Activated CD4-positive, alpha-beta T cell treated with anti-CD3 and anti-CD28 coated beads, Interleukin-2, amount 50 U/mL, for 16 hours (primary cell): ENCODE measurements at regions not wholly inside any gene's neighbourhood (a gene's known extent, or its start where the extent isn't known, plus 50 kb on each side); places are given as distances from the start of the nearest gene placed in this dataset.
"Not testable (repeated sequence)": the region's sequence is repeated elsewhere in the genome, so short reads cannot be mapped to it uniquely, and the experiment has no call there.

Experiments
- DNase-seq: peaks from one replicate; pipeline ENCODE4 v3.0.0-alpha.2; 2020

DNA sequence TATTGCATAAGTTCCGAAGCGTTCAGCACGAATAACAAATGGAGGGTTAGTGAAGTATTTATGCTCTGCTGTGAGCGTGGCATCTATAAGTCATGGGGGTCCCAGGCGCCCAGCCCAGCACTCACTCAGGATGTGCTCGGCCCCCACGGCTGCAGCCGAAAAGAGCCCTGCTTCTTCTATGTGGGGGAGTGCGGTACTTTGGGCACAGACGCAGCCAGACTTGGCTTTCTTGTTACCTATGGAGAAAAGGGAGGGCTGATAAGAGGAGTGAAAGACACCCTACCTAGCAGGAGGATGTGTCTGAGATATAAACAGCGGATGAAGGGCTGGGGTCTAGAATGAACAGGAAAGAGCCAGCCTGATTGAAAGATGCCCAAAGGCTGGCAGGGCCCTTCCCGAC, 51.4 kb downstream of the MRPL36 start:
- DNase-seq, result no peak

DNA sequence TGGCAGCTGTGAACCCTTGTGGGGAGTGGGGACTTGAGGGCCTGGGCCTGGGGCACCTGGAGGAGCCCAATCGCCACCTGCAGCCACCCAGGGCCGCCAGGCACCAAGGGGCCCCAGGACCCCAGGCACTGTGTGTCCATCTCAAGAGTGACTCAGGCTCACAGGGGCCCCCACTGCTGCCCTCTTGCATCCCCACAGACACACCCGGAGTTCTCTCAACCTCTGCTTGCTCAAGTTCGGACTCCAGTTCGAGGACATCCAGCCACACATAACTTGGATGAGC, 51.9 kb downstream of the MRPL36 start:
- DNase-seq, result no peak

DNA sequence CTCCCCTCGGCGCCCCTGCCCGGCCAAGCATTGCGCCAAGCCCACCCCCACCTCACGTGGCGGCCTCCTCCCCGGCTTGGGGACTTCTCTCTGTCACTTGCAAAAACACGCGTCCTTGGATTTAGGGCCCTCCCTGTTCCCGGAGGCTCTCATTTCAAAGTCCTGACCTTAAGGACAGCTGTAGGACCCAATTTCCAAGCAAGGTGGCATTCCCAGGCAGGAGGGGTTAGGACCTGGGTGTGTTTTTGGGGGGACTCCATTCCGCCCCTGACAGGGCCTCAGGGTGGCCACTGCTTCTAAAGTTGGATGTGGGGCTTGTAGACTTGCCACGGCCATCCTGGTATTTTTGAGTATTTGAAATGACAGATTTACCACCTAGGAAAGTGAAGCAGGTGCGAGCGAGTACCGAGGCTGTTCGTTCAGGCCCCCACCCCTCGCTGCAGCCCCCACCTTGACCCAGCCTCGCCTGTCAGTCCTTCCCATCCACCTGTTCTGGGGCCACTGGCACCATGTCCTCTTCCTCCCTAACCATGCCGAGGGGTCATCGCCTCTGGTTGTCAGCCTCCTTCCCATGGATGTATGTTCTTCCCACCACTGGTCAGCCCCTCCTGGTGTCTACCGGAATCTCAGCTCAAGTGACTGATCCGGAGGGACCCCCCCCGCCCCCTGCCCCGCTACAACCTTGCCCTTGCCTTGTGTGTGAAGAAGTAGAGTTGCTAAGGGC, 52.4 kb downstream of the MRPL36 start:
- DNase-seq, result no peak

DNA sequence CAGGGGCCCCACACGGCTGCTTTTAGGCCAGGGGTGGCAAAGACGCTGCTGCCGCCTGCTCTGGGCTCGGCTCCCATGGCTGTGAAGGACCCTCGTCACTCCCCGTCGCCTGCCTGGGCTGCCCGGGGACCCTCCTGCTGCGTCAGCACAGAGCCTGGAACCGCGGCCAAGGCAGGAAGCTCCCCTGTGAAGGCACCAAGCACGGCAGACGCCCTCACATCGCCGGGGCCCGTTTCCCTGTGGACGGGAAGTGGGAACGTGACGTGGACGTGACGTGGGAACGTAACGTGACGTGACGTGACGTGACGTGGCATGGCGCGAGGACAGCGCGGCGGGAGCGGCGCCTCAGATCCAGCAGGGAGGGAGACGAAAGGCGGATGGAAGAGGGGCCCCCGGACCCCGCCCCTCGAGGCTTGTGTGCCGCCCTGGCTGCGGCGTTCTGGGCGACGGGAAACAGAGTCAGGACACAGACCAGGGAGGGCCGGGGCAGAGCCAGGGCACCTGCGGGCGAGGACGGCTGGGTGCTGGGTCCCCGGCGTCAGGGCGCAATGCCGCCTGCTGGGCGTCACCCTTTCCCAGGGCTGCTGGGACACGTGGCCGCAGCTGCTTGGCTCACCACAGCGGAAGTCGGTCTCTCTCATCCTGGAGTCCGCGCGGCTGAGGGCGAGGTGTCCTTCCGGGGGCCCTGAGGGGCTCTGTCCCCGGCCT, 53.1 kb downstream of the MRPL36 start:
- DNase-seq, result no peak

DNA sequence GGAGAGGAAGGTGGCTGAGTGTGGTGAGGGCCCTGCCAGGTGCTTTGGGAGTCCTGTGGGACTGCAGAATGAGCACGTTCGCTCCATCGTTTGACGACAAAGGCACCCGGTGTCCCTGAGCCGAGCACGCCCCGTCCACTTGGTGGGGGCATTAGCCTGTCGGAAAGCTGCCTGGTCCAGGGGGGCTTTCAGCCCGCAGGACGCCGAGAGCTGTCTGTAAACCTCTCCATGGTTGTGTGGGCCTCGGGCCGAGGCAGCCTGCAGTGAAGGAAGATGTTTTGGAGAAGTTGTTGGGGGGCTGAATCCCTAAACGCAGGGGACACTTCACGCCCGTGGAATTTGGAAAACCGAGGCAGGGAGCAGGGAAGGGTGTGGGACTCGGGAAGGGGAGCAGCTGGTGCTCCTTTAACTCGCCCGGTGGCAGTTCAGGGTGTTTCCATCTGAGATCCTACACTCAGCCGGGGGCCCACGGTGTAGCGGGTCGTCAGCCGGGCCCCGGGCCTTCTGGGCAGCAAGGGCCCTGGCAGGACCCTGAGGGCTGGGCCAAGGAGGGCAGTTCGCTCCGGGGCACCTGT, 53.8 kb downstream of the MRPL36 start:
- no peak for DNase-seq

DNA sequence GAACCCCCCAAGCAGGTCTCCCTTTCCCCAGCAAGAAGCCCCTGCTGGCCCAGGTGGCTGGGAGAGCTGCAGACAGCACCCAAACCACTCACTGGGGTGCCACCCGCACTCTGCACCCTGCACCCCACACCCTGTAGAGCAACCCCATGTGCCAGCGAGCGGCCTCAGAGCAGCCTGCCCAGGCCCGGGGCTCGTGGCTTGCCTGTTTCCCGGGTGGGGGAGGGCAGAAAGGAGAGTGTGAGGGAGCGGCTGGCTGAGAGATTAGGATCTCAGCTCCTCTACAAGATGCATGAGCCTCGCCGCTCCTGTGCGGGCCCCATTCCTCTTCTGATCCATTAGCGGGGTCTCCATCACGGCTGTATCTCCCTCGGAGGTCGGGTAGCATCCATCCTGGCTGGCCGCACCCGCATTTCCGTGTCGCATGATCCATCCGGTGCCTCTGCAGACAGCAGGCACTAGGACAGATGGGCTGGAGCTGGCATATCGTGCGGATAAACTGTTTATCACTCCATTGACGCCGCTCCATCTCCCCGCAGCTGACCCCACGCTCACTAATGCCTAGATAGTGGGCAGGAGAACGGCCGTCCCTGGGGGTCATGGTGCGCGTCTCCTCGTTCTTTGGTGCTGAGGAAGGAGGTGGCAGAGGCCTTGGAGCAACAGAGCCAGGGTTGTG, 54.4 kb downstream of the MRPL36 start:
- no peak for DNase-seq

DNA sequence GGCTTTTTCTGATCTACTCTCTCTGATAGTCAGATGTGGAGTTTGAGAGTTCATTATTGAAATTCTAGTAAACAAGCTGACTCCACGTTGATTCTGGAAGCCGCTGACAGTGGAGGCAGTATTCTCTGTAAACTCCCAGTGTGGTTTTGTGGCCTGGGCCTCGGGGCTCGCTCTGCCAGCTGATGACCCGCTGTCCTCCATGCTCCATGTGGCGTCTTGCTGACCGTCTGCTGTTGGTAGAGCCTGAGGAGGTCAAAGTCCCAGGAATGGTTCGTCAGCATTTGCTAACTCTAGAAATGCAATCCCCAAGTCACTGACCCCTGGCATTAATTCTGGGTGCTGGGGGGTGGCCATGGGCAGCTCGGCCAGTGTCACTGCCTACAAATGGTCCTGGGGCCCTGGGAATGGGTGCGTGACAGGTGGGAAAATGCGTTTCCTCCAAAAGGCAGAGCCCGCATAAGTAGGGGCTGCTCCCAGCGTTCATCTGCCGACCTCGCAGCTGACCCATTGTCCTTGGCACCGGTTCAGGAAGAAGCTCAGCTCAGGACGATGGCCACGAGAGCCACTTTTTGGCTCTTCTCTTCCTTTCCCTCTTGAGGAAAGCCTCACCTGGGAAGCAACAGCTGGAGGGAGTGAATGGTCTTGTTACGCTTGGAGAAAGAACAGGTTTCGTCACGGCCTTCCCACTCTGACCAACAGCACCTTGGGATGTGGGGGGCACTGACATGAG, 55.1 kb downstream of the MRPL36 start:
- DNase-seq, result no peak

DNA sequence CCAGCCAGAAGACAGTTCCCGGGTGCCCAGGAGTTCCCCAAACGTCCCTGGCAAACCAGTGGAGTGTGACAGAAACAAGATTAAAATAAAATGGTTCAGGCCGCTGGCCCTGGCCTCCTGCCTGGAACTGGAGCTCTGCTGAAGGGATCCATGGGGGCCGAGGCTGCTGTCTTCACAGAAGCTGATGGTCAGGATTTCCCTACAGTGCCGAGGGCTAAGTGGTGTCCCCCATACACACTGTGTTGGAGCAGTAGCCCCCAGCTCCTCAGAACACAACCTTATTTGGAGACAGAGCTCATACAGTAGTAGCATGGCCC, 55.9 kb downstream of the MRPL36 start:
- no peak for DNase-seq

DNA sequence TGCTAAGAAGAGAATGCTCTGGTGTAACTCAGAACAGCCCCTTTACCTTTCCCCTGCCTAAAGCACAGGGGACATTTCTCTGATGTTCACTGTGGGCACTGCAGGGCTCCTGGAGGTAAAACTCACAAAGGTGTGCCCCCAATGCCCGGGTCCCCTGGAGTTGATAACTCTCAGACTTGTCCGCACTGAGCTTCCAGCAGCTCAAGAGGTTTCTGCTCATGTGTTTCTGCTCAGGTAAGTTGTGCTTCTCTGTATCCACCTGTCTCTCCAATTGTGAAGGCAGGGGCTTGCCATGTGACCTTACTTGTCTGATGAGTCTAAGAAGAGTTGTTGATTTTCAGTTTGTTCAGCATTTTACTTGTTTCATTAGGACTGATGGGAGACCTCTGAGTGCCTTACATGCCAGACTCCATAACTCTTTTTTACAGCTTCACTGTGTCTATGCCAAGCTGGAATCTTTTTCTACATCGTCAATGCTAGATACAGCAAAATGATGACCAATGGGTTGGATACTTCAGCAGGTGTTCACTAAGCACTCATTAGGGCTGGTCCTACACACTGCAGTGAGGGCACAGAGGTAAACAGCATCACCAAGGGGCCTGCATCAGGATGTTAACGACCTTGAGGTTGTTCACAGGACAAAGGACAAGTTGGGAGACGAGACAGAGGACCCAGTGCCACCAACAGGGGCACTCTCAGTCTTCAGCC, 56.4 kb downstream of the MRPL36 start:
- no peak for DNase-seq

DNA sequence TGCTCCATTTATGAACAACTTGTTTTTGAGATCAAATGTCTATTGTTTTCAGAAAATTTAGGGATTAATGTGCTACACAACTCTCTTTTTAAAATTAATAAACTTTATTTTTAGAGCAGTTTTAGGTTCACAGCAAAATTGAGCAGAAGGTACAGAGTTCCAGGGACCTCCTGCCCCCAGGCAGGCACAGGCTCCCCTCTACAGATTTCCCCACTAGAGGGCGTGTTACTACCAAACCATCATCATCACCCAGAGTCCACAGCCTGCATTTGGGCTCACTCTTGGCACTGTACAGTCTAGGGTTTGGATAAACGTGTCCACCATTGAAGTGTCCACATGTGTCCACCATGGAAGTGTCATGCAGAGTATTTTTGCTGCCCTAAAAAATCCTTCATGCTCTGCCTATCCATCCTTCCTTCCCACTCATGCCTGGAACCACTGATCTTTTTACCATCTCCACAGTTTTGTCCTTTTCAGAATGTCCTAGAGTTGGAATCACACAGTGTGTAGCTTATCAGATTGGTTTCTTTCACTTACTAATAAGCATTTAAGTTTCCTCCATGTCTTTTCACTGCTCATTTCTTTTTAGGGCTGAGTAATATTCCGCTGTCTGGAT, 61.7 kb downstream of the MRPL36 start:
- peak; percentile 50 for DNase-seq

DNA sequence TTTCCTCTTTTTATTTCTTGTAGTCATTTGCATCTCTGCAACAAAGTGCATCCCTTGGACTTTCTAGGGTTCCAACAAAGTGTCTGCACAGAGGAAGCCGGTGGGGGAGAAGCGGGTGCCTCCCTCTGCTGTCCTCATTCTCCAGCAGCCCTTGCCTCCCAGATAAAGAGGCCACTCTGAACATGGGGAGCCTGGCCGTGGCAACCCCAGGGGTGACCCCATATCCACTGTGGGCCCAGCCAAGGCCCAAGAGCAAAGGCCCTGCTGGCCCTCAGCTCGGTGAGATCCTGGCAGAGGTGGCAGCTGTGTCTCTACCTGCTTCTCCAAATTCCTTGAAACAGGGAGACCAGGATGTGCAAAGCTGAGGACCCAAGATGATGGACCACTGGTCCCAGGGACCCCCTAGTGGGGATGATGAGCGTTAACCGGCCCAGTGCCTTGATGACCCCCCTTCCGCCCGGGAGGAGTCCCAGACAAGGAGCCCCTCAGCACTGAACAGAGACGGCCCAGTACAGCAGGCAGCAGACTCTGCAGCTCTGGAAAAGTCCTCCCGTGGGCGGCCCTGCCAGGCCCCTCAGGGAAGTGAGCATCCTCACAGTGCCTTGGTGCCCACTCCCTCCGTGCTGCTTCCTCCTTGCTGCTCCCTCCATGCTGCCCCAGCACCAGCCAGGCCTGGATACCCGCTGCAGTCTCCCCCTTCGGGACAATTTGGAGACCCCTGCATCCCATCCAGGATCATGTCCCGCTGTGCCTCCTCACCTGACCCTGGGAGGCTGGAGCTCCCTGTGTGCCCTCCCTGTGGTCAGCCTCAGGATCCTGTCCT, 62.5 kb downstream of the MRPL36 start:
- DNase-seq, result no peak

DNA sequence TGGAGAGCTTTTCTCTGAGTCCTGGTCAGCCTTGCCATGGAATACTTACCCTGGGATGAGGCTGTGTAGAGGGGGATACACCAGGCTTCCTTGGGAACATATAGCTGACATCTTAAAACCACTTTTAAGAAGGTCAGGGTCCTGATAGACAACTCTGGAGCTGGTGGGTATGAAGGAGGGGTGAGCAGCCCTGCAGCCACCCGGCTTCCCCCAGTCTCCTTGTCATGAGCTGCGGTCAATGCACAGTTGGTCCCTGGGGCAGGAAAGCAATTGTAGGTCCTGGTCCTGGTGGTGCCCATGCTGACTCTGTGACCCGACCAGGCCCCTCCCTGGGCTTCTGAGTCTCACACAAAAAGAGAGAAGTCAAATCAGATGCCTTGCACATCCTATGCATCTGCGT, 63.6 kb downstream of the MRPL36 start:
- no peak for DNase-seq

DNA sequence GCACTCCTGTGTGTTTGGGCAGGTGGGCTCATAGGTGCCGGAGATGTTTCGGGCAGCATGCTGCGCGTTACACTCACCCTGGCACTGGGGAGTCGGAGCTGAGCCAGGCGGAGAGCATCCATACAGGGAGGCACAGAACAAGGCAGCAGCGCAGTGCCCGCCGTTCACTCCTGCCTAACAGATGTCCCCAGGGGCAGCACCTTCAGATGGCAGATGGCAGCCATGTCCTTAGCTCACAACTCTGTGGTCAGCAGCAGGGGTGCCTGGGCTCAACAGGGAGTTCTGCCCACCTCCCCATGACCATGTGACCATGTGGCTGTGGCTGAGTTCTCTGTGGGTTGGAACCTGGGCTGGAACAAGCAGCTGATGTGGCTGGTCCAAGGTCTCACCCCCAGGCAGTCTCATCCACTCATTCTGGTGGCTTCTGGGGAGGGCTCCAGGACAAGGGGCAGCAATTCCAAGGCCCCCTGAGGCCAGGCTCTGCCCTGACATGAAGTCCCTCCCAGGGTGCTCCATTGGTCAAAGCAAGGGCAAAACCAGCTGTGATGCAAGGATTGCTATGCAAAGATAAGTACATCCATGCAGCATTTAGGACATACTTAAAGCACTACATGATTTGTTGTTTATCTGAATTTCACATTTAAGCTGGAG, 64.2 kb downstream of the MRPL36 start:
- no peak for DNase-seq

DNA sequence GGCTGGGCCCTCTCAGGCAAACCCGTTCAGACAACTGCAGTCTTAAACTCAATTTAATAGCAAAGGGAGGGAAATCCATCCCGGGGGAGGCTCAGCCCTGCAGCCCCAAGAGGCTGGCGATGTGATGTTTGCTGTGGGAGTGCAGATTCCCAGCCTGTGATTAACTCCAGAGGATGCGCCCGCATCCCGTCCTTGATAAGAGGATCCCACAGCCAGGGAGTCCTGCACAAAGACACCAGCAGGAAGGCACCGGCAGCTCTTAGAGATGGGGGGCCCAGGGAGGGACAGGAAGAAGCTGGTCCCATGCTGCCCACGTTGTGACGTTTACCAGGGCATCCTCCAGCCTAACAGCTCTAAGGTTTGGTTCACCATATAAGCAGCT, 64.7 kb downstream of the MRPL36 start:
- DNase-seq, result no peak

DNA sequence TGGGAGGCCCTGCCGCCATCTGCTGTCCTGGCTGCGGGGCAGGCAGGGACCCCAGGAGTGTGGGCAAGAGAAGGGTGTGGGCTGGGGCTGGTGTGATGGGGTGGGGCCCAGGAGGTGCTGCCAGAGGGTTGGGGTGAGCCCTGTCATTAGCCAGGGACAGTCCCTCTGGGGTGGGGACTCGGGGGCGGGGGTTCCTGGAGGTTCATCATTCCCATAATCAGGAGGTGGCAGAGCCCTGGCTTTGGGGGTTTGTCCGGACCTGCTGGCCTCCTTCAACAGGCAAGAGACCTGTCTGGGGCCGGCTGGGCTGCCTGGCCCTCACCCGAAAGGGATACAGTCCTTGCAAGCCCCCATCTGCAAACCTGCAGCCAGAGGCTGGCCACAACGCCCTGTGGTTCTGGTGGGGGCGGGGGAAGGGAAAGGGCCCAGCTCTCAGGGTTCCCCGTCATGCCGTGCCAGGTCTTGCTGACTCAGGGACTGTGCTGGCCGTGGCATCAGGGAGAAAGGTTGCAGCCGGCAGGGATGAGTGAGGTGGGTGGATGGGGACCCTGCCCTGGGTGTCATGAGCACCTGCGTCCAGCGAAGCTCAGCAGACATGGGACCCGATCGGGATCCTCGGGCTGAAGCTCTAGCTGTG, 65.2 kb downstream of the MRPL36 start:
- no peak for DNase-seq

DNA sequence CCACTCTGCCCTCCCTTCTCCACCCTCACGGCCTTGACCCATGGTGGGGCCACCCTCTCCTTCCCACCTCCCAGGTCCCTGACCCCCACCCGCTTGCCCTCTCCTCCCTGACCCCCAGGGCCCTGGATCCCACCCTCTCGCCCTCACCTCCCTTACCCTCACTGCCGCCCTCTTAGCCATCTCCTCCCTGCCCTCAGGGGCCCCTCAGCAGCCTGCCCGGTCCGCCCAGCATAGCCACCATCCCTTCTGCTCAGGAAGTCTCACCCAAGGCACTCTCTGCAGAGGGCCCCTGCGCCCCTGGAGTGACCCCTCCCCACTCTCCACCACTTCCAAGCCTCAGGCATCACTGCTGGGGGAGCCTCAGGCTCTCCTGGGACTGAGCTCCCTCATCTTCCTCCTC, 66.3 kb downstream of the MRPL36 start:
- no peak for DNase-seq

DNA sequence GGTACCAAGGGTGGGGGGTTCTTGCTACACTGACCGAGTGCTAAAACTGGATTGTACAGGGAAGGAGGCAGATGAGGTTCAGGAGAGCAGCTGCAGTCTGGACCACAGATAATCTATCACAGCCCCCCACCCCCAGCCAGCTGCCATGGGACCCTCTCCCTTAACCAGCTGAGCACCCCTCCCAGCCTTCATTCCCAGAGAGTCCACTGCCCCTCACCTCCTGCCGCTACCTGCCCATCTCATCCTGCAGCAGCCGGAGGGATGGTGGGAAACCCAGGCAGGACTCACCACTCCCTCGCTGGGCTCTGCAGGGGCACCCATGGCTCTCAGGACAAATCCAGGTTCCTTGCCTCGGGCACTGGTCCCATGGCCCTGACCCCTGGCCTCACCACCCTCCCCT, 66.7 kb downstream of the MRPL36 start:
- DNase-seq, result no peak

DNA sequence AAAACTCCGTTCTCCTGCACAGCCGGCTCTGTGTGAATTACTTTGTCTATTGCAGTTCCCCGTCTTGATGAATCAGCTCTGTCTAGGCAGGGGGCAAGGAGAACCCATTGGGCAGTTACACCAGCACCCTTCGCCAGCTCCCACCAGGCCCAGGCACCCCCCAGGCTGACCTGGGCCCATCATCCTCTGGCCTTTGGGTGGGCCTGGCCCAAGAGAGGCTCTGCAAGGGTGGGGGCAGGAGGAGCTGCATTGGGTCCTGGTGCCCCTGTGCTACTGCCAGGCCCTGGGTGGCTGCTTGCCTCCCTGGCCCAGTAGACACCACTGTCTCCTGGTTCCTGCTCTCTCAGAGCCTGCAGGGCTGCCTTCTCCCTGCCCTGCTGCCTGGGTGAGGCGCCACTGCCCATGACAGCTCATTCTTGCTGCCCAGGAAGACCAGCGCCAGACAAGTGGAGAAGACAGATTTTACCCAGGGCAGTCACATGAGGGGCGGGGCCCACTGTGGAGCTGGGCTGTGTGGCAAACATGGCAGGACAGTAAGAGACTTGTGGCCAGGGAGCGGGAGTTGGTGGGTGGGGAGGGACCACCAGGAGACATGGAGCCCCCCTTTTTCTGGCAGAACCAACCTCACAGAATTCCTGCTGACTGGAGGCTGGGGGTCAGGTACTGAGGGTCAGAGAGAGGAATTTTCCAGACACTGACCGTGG, 67.2 kb downstream of the MRPL36 start:
- DNase-seq, result no peak

DNA sequence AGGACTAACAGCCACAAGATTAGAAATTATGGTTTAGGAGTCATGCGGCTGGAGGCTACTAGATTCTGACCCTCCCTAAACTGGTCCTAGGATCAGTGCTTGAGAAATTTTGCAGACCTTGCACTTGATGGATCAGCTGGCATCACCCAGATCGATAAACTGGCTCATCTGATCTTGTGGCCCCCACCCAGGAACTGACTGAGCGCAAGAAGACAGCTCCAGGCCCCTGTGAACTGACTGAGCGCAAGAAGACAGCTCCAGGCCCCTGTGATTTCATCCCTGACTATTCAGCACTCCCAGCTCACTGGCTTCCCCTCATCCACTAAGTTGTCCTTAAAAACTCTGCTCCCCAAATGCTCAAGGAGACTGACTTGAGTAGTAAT, 67.8 kb downstream of the MRPL36 start:
- not testable (repeated sequence) for DNase-seq

DNA sequence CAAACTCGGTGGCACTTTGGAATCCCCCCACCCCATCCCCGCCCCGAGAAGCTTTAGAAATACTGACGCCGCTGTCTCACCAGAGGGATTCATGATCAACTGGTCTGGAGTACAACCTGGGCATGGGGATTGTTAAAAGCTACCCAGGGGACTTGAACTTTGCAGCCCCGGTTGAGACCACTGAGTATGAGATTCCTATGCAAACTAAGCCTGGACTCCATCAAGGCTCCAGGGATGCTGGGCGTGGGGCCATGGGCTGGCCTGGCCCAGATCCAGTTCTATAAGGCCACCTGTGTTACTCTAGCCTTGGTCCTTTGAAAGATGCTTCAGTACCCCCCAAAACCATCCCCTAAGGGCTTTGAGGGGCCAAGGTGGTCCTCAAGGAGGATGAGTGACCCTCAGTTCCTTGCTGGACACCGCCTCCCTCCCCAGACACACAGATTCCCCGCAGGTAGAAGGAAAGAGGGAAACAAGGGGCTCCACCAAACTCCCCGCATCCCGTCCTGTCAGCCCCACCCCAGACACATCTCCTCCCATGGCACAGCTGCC, 68.5 kb downstream of the MRPL36 start:
- no peak for DNase-seq
